ENCODE measurements at regions not wholly inside any gene's neighbourhood (a gene's known extent, or its start where the extent isn't known, plus 50 kb on each side); places are given as distances from the start of the nearest gene placed in this dataset.

- Histone ChIP-seq H3K4me1 (no peaks in the 10 kb centered on the region), H3K9me3 (no peaks in the 10 kb centered on the region), H3K4me3 (no peak overlapping the region), H3K27ac (no peak overlapping the region), H3K4me2 (no peak overlapping the region)
- ChIA-PET POLR2A (no interaction called here), CTCF (interaction anchor here (1.6 to 1.9 kb wide), 3 partner anchors 80 to 88 kb away, joined by 3 to 9 read pairs (median 5); no protein-coding TSS in a partner anchor)
- ATAC-seq, result no peak
- TF ChIP-seq PBX3 (IDR thresholded peaks at IDR 0.05) (no peak), EHF (CRISPR knock-in tag; IDR thresholded peaks at IDR 0.05) (no peak), HDAC2 (IDR thresholded peaks at IDR 0.05) (no peak), HEYL (CRISPR knock-in tag; IDR thresholded peaks at IDR 0.05) (no peak), ZC3H11A (IDR thresholded peaks at IDR 0.05) (no peak), JUNB (IDR thresholded peaks at IDR 0.05) (no peak), TP53 (CRISPR knock-in tag; IDR thresholded peaks at IDR 0.05) (no peak)
- 73% methylated on average over 5 of the region's 5 CpGs for WGBS (ENCODE audit: missing lambda C conversion rate)
- no peak for FAIRE-seq
- DNase-seq (ENCODE audit: low read depth in 1 of 2, low spot score in 1 of 2), result no peak
Observed at GRCh38 chr11:45023065-45023365, 72.3 kb upstream of the TP53I11 start.

- Histone ChIP-seq H3K4me2 (no peak overlapping the region), H3K9me3 (no peaks in the 10 kb centered on the region), H3K4me1 (no peaks in the 10 kb centered on the region), H3K27ac (no peak overlapping the region), H3K4me3 (no peak overlapping the region)
- WGBS (ENCODE audit: missing lambda C conversion rate), result 72% methylated on average over 4 of the region's 4 CpGs
- no peak for ATAC-seq
- TF ChIP-seq ESRRA (IDR thresholded peaks at IDR 0.05; ENCODE audit: borderline replicate concordance, low read length), result no peak
- TF ChIP-seq POLR2AphosphoS2 (conservative IDR thresholded peaks at IDR 0.05; ENCODE audit: low read length), result no peak
- TF ChIP-seq EP300 (IDR thresholded peaks at IDR 0.05), result no peak
- no peak for TF ChIP-seq SREBF2 (IDR thresholded peaks at IDR 0.05)
- TF ChIP-seq HOXB13 (CRISPR knock-in tag; IDR thresholded peaks at IDR 0.05; ENCODE audit: low read depth), result no peak
- no peak for TF ChIP-seq MAZ (IDR thresholded peaks at IDR 0.05; ENCODE audit: borderline replicate concordance, low read depth, low read length)
- TF ChIP-seq KDM1A (IDR thresholded peaks at IDR 0.05; ENCODE audit: low read depth), result no peak
- no peak for TF ChIP-seq PHF8 (IDR thresholded peaks at IDR 0.05; ENCODE audit: borderline replicate concordance, low read depth)
- no peak for TF ChIP-seq CHD4 (IDR thresholded peaks at IDR 0.05; ENCODE audit: borderline replicate concordance)
- no peak for TF ChIP-seq ZC3H11A (IDR thresholded peaks at IDR 0.05)
- no peak for TF ChIP-seq REST (IDR thresholded peaks at IDR 0.05)
- TF ChIP-seq JUN (IDR thresholded peaks at IDR 0.05), result no peak
- no peak for TF ChIP-seq RCOR1 (IDR thresholded peaks at IDR 0.05; ENCODE audit: low read depth, low read length)
- TF ChIP-seq RNF2 (IDR thresholded peaks at IDR 0.05; ENCODE audit: borderline replicate concordance, low read depth), result no peak
- no peak for TF ChIP-seq FOSB (CRISPR knock-in tag; IDR thresholded peaks at IDR 0.05)
- TF ChIP-seq NR3C1 (IDR thresholded peaks at IDR 0.05), result no peak
- TF ChIP-seq EHMT2 (IDR thresholded peaks at IDR 0.05; ENCODE audit: low read depth), result no peak
- TF ChIP-seq NFE2L2 (conservative IDR thresholded peaks at IDR 0.05; ENCODE audit: low read length), result no peak
- DNase-seq (ENCODE audit: low read depth in 1 of 2, low spot score in 1 of 2), result no peak
- ChIA-PET CTCF (interaction anchor here (1.0 kb wide), 1 partner anchor 86 kb away, joined by 3 read pairs; no protein-coding TSS in a partner anchor), POLR2A (no interaction called here)
- FAIRE-seq, result no peak
Observed at GRCh38 chr11:45024316-45024715, 73.6 kb upstream of the TP53I11 start.

Measured in A549 (cell line).